H1 (cell line): ENCODE measurements at regions not wholly inside any gene's neighbourhood (a gene's known extent, or its start where the extent isn't known, plus 50 kb on each side); places are given as distances from the start of the nearest gene placed in this dataset.

Experiments
- CTCF ChIA-PET: fragments of 300-600 bp; sonication (Branson Sonifier 250); formaldehyde crosslinking; loops from one replicate; lab custom pipeline; 2021; ENCODE audit not compliant: partially characterized antibody; lab: Charles Lee
- POLR2A ChIA-PET: fragments of 300-600 bp; sonication (Branson Sonifier 250); formaldehyde crosslinking; loops from one replicate; lab custom pipeline; 2021; ENCODE audit warnings: inconsistent platforms; ENCODE audit not compliant: partially characterized antibody; lab: Charles Lee
- DNase-seq, 2 experiments: peaks; one replicate each; pipeline versions ENCODE4 v3.0.0 to v3.0.0-alpha.2; 2010 to 2022; ENCODE audit warnings: low spot score in 2 of 2, low read depth in 1 of 2, mixed read lengths in 1 of 2
- FAIRE-seq: peaks from 2 replicates; lab custom pipeline; 2011; peaks lifted over from hg19 to GRCh38; lab: Jason Lieb, UNC
- H2AFZ ChIP-seq: 2 replicates; pipeline ENCODE4 v1.8.1; 2012; ENCODE audit warnings: low read length, inconsistent platforms
- H2AK5ac ChIP-seq: 2 replicates; pipeline ENCODE4 v1.6.1; 2013; ENCODE audit warnings: low read depth, low read length
- H2BK120ac ChIP-seq: replicated peaks from 2 replicates; pipeline ENCODE3; 2013; ENCODE audit warnings: low read depth, low read length, inconsistent platforms
- H2BK12ac ChIP-seq: 2 replicates; pipeline ENCODE4 v1.6.1; 2013; ENCODE audit warnings: low read depth, low read length
- H2BK15ac ChIP-seq: 2 replicates; pipeline ENCODE4 v1.6.1; 2013; ENCODE audit warnings: low read length
- H2BK20ac ChIP-seq: 2 replicates; pipeline ENCODE4 v1.6.1; 2013; ENCODE audit warnings: low read length
- H2BK5ac ChIP-seq: 2 replicates; pipeline ENCODE4 v1.6.1; 2013; ENCODE audit warnings: low read depth, low read length
- H3K14ac ChIP-seq: 2 replicates; pipeline ENCODE4 v1.6.1; 2013; ENCODE audit warnings: inconsistent platforms; ENCODE audit not compliant: insufficient read length
- H3K18ac ChIP-seq: 2 replicates; pipeline ENCODE4 v1.6.1; 2013; ENCODE audit warnings: low read length; ENCODE audit errors: extremely low read depth
- H3K23ac ChIP-seq: 2 replicates; pipeline ENCODE4 v1.6.1; 2013; ENCODE audit warnings: inconsistent platforms; ENCODE audit not compliant: insufficient read length
- H3K23me2 ChIP-seq: 2 replicates; pipeline ENCODE4 v1.6.1; 2013; ENCODE audit warnings: low read depth, low read length
- H3K27ac ChIP-seq: 2 replicates; pipeline ENCODE4 v1.6.1; 2011; ENCODE audit warnings: low read depth, low read length, inconsistent platforms
- H3K27me3 ChIP-seq, 4 experiments: replicated peaks in 1 of 4; 1 replicate in 1 of 4; 2 replicates in 3 of 4; pipeline versions ENCODE4 v1.6.1 to v1.8.1; 2011 to 2013; ENCODE audit warnings: low read length in 3 of 4, mild to moderate bottlenecking in 3 of 4, inconsistent platforms in 2 of 4, mixed read lengths in 2 of 4, moderate library complexity in 1 of 4; ENCODE audit not compliant: control insufficient read depth in 3 of 4, insufficient read depth in 3 of 4; ENCODE audit errors: extremely low read depth in 1 of 4
- H3K36me3 ChIP-seq, 4 experiments: 2 replicates each; pipeline versions ENCODE4 v1.6.1 to v1.8.1; 2011 to 2013; ENCODE audit warnings: mild to moderate bottlenecking in 4 of 4, low read length in 3 of 4, moderate library complexity in 2 of 4, control low read depth in 1 of 4, inconsistent platforms in 1 of 4; ENCODE audit not compliant: insufficient read depth in 4 of 4, control insufficient read depth in 2 of 4
- H3K4ac ChIP-seq: replicated peaks from 2 replicates; pipeline ENCODE3; 2013; ENCODE audit warnings: low read length, low read depth, mixed read lengths, inconsistent platforms; ENCODE audit not compliant: insufficient read length
- H3K4me1 ChIP-seq, 4 experiments: replicated peaks in 1 of 4; 1 replicate in 1 of 4; 2 replicates in 3 of 4; pipeline versions ENCODE4 v1.6.1 to v1.8.1; 2011 to 2013; ENCODE audit warnings: low read length in 3 of 4, inconsistent platforms in 2 of 4, mixed read lengths in 1 of 4; ENCODE audit not compliant: insufficient read depth in 4 of 4, control insufficient read depth in 3 of 4
- H3K4me2 ChIP-seq, 2 experiments: 2 replicates each; pipeline versions ENCODE4 v1.6.1 to v1.8.1; 2011 to 2013; ENCODE audit warnings: low read depth in 2 of 2, low read length in 2 of 2, control low read depth in 1 of 2, inconsistent platforms in 1 of 2, mild to moderate bottlenecking in 1 of 2; ENCODE audit not compliant: insufficient read depth in 1 of 2
- H3K4me3 ChIP-seq, 4 experiments: fragments of 200-600, 300-600 bp in 1 of 4; sonication (generic), shearing (Covaris generic), sonication (Bioruptor Twin) in 1 of 4; 2 replicates each; pipeline versions ENCODE4 v1.5.1 to v1.8.1; 2011 to 2016; ENCODE audit warnings: low read length in 4 of 4, low read depth in 3 of 4, control low read depth in 2 of 4, inconsistent platforms in 2 of 4, mild to moderate bottlenecking in 2 of 4, mixed read lengths in 1 of 4, moderate library complexity in 1 of 4; ENCODE audit not compliant: insufficient read depth in 2 of 4; ENCODE audit errors: extremely low read depth in 1 of 4
- H3K56ac ChIP-seq: replicated peaks from 2 replicates; pipeline ENCODE3; 2013; ENCODE audit warnings: low read depth, mild to moderate bottlenecking, mixed read lengths, low read length, inconsistent platforms; ENCODE audit not compliant: insufficient read length
- H3K79me1 ChIP-seq: 2 replicates; pipeline ENCODE4 v1.6.1; 2013; ENCODE audit warnings: low read depth, low read length, control low read depth
- H3K79me2 ChIP-seq, 2 experiments: 2 replicates each; pipeline versions ENCODE4 v1.6.1 to v1.8.1; 2012 to 2013; ENCODE audit warnings: low read length in 2 of 2, mild to moderate bottlenecking in 2 of 2, inconsistent platforms in 1 of 2; ENCODE audit not compliant: insufficient read depth in 2 of 2, control insufficient read depth in 1 of 2
- H3K9ac ChIP-seq, 4 experiments: replicated peaks in 1 of 4; 1 replicate in 1 of 4; 2 replicates in 3 of 4; pipeline versions ENCODE4 v1.6.1 to v1.8.1; 2011 to 2013; ENCODE audit warnings: low read depth in 3 of 4, low read length in 3 of 4, control low read depth in 2 of 4, mild to moderate bottlenecking in 2 of 4, moderate library complexity in 2 of 4, inconsistent platforms in 1 of 4; ENCODE audit errors: extremely low read depth in 1 of 4
- H3K9me3 ChIP-seq, 2 experiments: 2 replicates each; pipeline versions ENCODE4 v1.6.1 to v1.8.1; 2012 to 2013; ENCODE audit warnings: mild to moderate bottlenecking in 2 of 2, moderate library complexity in 2 of 2, control low read depth in 1 of 2, inconsistent platforms in 1 of 2, low read depth in 1 of 2, low read length in 1 of 2, mixed read lengths in 1 of 2; ENCODE audit not compliant: insufficient read depth in 2 of 2
- H4K20me1 ChIP-seq, 2 experiments: replicated peaks in 1 of 2; 2 replicates each; pipeline versions ENCODE3 to v1.8.1; 2011 to 2013; ENCODE audit warnings: inconsistent platforms in 2 of 2, low read length in 2 of 2, mild to moderate bottlenecking in 1 of 2; ENCODE audit not compliant: insufficient read depth in 2 of 2, control insufficient read depth in 1 of 2
- H4K5ac ChIP-seq: 2 replicates; pipeline ENCODE4 v1.6.1; 2013; ENCODE audit warnings: low read length, low read depth, mixed read lengths, inconsistent platforms; ENCODE audit not compliant: insufficient read length
- H4K8ac ChIP-seq: 2 replicates; pipeline ENCODE4 v1.8.0; 2013; ENCODE audit warnings: mild to moderate bottlenecking, moderate library complexity, low read length, inconsistent platforms; ENCODE audit not compliant: insufficient read depth; ENCODE audit errors: extremely low read depth
- H4K91ac ChIP-seq: replicated peaks from 2 replicates; pipeline ENCODE3; 2013; ENCODE audit warnings: low read length, mixed read lengths, inconsistent platforms; ENCODE audit not compliant: insufficient read length
- ASH2L ChIP-seq: fragments of 200-600, 300-600 bp; sonication (generic); IDR thresholded peaks from one replicate; pipeline ENCODE4 v1.7.1; 2017; ENCODE audit warnings: low read length
- ATF2 ChIP-seq: IDR thresholded peaks from 2 replicates; pipeline ENCODE4 v1.6.1; 2012; ENCODE audit warnings: low read length, inconsistent platforms
- BACH1 ChIP-seq: IDR thresholded peaks from 2 replicates; pipeline ENCODE4 v1.6.1; 2012; ENCODE audit warnings: low read length, improper control_type of control experiment
- CBX8 ChIP-seq: fragments of 300-800, 300-1000 bp; sonication (generic); IDR thresholded peaks from 2 replicates; pipeline ENCODE4 v1.7.1; 2016; ENCODE audit warnings: low read depth, low read length, borderline replicate concordance
- CHD1 ChIP-seq: IDR thresholded peaks from 2 replicates; pipeline ENCODE4 v1.6.1; 2012; ENCODE audit warnings: low read depth, low read length, improper control_type of control experiment
- CHD2 ChIP-seq: IDR thresholded peaks from 2 replicates; pipeline ENCODE4 v1.6.1; 2012; ENCODE audit warnings: low read length, improper control_type of control experiment
- KDM5A ChIP-seq: fragments of 200-600 bp; IDR thresholded peaks from 2 replicates; pipeline ENCODE4 v1.7.1; 2012; ENCODE audit warnings: mild to moderate bottlenecking, low read length, inconsistent platforms, mixed read lengths
- MAX ChIP-seq: IDR thresholded peaks from 2 replicates; pipeline ENCODE4 v1.6.1; 2012; ENCODE audit warnings: inconsistent platforms
- POLR2AphosphoS5 ChIP-seq: IDR thresholded peaks from 2 replicates; pipeline ENCODE4 v1.6.1; 2011; ENCODE audit warnings: low read depth, low read length
- SAP30 ChIP-seq: fragments of 300-600 bp; sonication (generic); IDR thresholded peaks from 2 replicates; pipeline ENCODE4 v1.7.1; 2012; ENCODE audit warnings: low read length, moderate library complexity, mild to moderate bottlenecking, inconsistent platforms; ENCODE audit not compliant: insufficient read depth, insufficient replicate concordance
- SIRT6 ChIP-seq: IDR thresholded peaks from one replicate; pipeline ENCODE4 v1.7.1; 2012; ENCODE audit warnings: low read length, inconsistent platforms
- SP2 ChIP-seq: IDR thresholded peaks from 2 replicates; pipeline ENCODE4 v1.6.1; 2012; ENCODE audit warnings: mild to moderate bottlenecking, low read length, inconsistent platforms
- SRF ChIP-seq: IDR thresholded peaks from 2 replicates; pipeline ENCODE4 v1.6.1; 2011; ENCODE audit warnings: mild to moderate bottlenecking, low read depth, low read length, moderate library complexity
- SUZ12 ChIP-seq: fragments of 200-600 bp; sonication (generic); IDR thresholded peaks from 2 replicates; pipeline ENCODE4 v1.6.1; 2012; ENCODE audit warnings: mild to moderate bottlenecking, inconsistent platforms, low read length, moderate library complexity, mixed read lengths
- TAF1 ChIP-seq: IDR thresholded peaks from 2 replicates; pipeline ENCODE4 v1.6.1; 2011; ENCODE audit warnings: mild to moderate bottlenecking, low read depth, low read length
- TEAD4 ChIP-seq: IDR thresholded peaks from 2 replicates; pipeline ENCODE4 v1.6.1; 2012; ENCODE audit warnings: low read depth, low read length, inconsistent platforms, mixed read lengths

GRCh38 chr2:30375915-30376314 is 71.1 kb upstream of the LCLAT1 start:
- H2AFZ ChIP-seq = no peak overlapping the region
- H2BK12ac ChIP-seq = no peak overlapping the region
- no peak overlapping the region for H3K18ac ChIP-seq
- no peak overlapping the region for H4K91ac ChIP-seq
- peaks cover 1% of the 10 kb centered on the region; the same call in 1 of the 2 replicates for H3K23me2 ChIP-seq
- no peak overlapping the region for H2BK15ac ChIP-seq
- no peaks in the 10 kb centered on the region for H3K36me3 ChIP-seq
- no peak overlapping the region for H4K8ac ChIP-seq
- H4K20me1 ChIP-seq = no peaks in the 10 kb centered on the region
- H3K4me3 ChIP-seq = no peak overlapping the region
- H3K4ac ChIP-seq = no peak overlapping the region
- peaks cover 6% of the 10 kb centered on the region in 2 experiments; a peak in 2 of 4 replicates for H3K9me3 ChIP-seq
- H3K27me3 ChIP-seq = no peaks in the 10 kb centered on the region
- H3K79me2 ChIP-seq = no peaks in the 10 kb centered on the region
- no peak overlapping the region for H2AK5ac ChIP-seq
- no peak overlapping the region for H3K23ac ChIP-seq
- DNase-seq (no peak), FAIRE-seq (no peak)
- no peaks in the 10 kb centered on the region for H3K4me1 ChIP-seq
- POLR2A ChIA-PET = no interaction called here
- no peak overlapping the region for H2BK20ac ChIP-seq
- H3K27ac ChIP-seq = no peak overlapping the region
- H2BK5ac ChIP-seq = no peak overlapping the region
- no peak overlapping the region for H3K9ac ChIP-seq
- CTCF ChIA-PET = no interaction called here
- H3K56ac ChIP-seq = no peak overlapping the region
- no peaks in the 10 kb centered on the region for H3K79me1 ChIP-seq
- H3K4me2 ChIP-seq = no peak overlapping the region
- H4K5ac ChIP-seq = no peak overlapping the region
- no peak overlapping the region for H2BK120ac ChIP-seq
- no peak overlapping the region for H3K14ac ChIP-seq
- TF ChIP-seq CHD1 = no peak
- no peak for TF ChIP-seq TAF1
- no peak for TF ChIP-seq TEAD4
- no peak for TF ChIP-seq SP2
- TF ChIP-seq BACH1 = no peak
- no peak for TF ChIP-seq SUZ12
- TF ChIP-seq ATF2 = no peak
- no peak for TF ChIP-seq ASH2L
- no peak for TF ChIP-seq MAX
- no peak for TF ChIP-seq SRF
- TF ChIP-seq SIRT6 = no peak
- no peak for TF ChIP-seq CBX8
- no peak for TF ChIP-seq SAP30
- no peak for TF ChIP-seq CHD2
- TF ChIP-seq KDM5A = no peak
- TF ChIP-seq POLR2AphosphoS5 = no peak
